CD14-positive monocyte (primary cell): ENCODE measurements at regions not wholly inside any gene's neighbourhood (a gene's known extent, or its start where the extent isn't known, plus 50 kb on each side); places are given as distances from the start of the nearest gene placed in this dataset.

ENCODE experiments used
- DNase-seq, 3 donors: peaks; one replicate each; pipeline ENCODE4 v3.0.0-alpha.2; 2011 to 2022
- H2AFZ ChIP-seq: 2 replicates; pipeline ENCODE4 v1.6.0; 2012; ENCODE audit warnings: mild to moderate bottlenecking, low read depth, low read length, inconsistent platforms; ENCODE audit not compliant: insufficient read depth, poor library complexity, severe bottlenecking
- H3K27ac ChIP-seq, 2 donors: 1 replicate in 1 of 2; 2 replicates in 1 of 2; pipeline ENCODE4 v1.5.1; 2012 to 2013; ENCODE audit warnings: low read length in 2 of 2, control low read depth in 1 of 2, inconsistent platforms in 1 of 2, low read depth in 1 of 2, mild to moderate bottlenecking in 1 of 2
- H3K27me3 ChIP-seq, 2 donors: one replicate each; pipeline versions ENCODE4 v1.6.0 to v1.6.1; 2011 to 2013; ENCODE audit warnings: low read length in 2 of 2; ENCODE audit not compliant: control insufficient read depth in 2 of 2, insufficient read depth in 2 of 2
- H3K36me3 ChIP-seq, 2 donors: replicated peaks in 1 of 2; 1 replicate in 1 of 2; 2 replicates in 1 of 2; pipeline versions ENCODE4 v1.5.1 to v1.6.1; 2012 to 2013; ENCODE audit warnings: low read length in 2 of 2, control low read depth in 1 of 2, inconsistent platforms in 1 of 2, mild to moderate bottlenecking in 1 of 2; ENCODE audit not compliant: insufficient read depth in 2 of 2, control insufficient read depth in 1 of 2
- H3K4me1 ChIP-seq, 2 donors: 1 replicate in 1 of 2; 2 replicates in 1 of 2; pipeline versions ENCODE4 v1.5.1 to v1.6.1; 2012 to 2013; ENCODE audit warnings: low read length in 2 of 2, control low read depth in 1 of 2, inconsistent platforms in 1 of 2, mild to moderate bottlenecking in 1 of 2, moderate library complexity in 1 of 2; ENCODE audit not compliant: insufficient read depth in 2 of 2, control insufficient read depth in 1 of 2
- H3K4me2 ChIP-seq: replicated peaks from 2 replicates; pipeline ENCODE3; 2012; ENCODE audit warnings: low read length, moderate library complexity, mild to moderate bottlenecking; ENCODE audit not compliant: poor library complexity, severe bottlenecking; ENCODE audit errors: extremely low read depth
- H3K4me3 ChIP-seq, 3 experiments: fragments of 200-600 bp in 1 of 3; sonication (generic) in 1 of 3; replicated peaks in 1 of 3; 1 replicate in 2 of 3; 2 replicates in 1 of 3; pipeline ENCODE4 v1.5.1; 2011 to 2013; ENCODE audit warnings: low read length in 3 of 3, mild to moderate bottlenecking in 3 of 3, control low read depth in 2 of 3, low read depth in 2 of 3, inconsistent platforms in 1 of 3, moderate library complexity in 1 of 3
- H3K79me2 ChIP-seq: 2 replicates; pipeline ENCODE4 v1.6.0; 2012; ENCODE audit warnings: mild to moderate bottlenecking, control low read depth, inconsistent platforms, low read length, moderate library complexity; ENCODE audit not compliant: insufficient read depth
- H3K9ac ChIP-seq: 2 replicates; pipeline ENCODE4 v1.6.0; 2017; ENCODE audit warnings: low read length, mild to moderate bottlenecking; ENCODE audit not compliant: insufficient read depth, poor library complexity, severe bottlenecking
- H3K9me3 ChIP-seq, 2 donors: replicated peaks in 1 of 2; 1 replicate in 1 of 2; 2 replicates in 1 of 2; pipeline versions ENCODE4 v1.5.1 to v1.6.1; 2012 to 2013; ENCODE audit warnings: low read length in 2 of 2, control low read depth in 1 of 2; ENCODE audit not compliant: control insufficient read depth in 1 of 2, insufficient read depth in 1 of 2
- H4K20me1 ChIP-seq: 2 replicates; pipeline ENCODE4 v1.6.0; 2012; ENCODE audit warnings: mild to moderate bottlenecking, low read length, control low read depth, moderate library complexity; ENCODE audit not compliant: insufficient read depth
- H3K27ac Mint-ChIP-seq, 7 donors: one replicate each; pipeline ENCODE4 v1.8.0; 2020; ENCODE audit warnings: mild to moderate bottlenecking in 7 of 7, mixed read lengths in 7 of 7, moderate library complexity in 6 of 7, inconsistent platforms in 2 of 7
- H3K27me3 Mint-ChIP-seq, 3 donors: one replicate each; pipeline ENCODE4 v1.8.0; 2021 to 2022; ENCODE audit warnings: low read depth in 3 of 3, mild to moderate bottlenecking in 3 of 3, mixed read lengths in 3 of 3, moderate library complexity in 3 of 3, inconsistent platforms in 1 of 3
- H3K36me3 Mint-ChIP-seq, 2 donors: one replicate each; pipeline ENCODE4 v1.8.0; 2020; ENCODE audit warnings: mixed read lengths in 2 of 2, inconsistent platforms in 1 of 2, mild to moderate bottlenecking in 1 of 2
- H3K4me1 Mint-ChIP-seq: one replicate; pipeline ENCODE4 v1.8.0; 2020; ENCODE audit warnings: mild to moderate bottlenecking, mixed read lengths
- H3K4me3 Mint-ChIP-seq, 2 donors: one replicate each; pipeline ENCODE4 v1.8.0; 2020; ENCODE audit warnings: mild to moderate bottlenecking in 2 of 2, mixed read lengths in 2 of 2, moderate library complexity in 1 of 2
- H3K9me3 Mint-ChIP-seq, 7 donors: one replicate each; pipeline ENCODE4 v1.8.0; 2020 to 2022; ENCODE audit warnings: mixed read lengths in 7 of 7, mild to moderate bottlenecking in 6 of 7, moderate library complexity in 6 of 7, inconsistent platforms in 2 of 7
- CTCF ChIP-seq: fragments of 200-600 bp; IDR thresholded peaks from one replicate; pipeline ENCODE4 v1.8.0; 2022; ENCODE audit warnings: antibody characterized with exemption, mild to moderate bottlenecking
- WGBS: methylation state at CpG from one replicate; pipeline ENCODE4 v1.1.5; 2013; ENCODE audit warnings: missing lambda C conversion rate; ENCODE audit not compliant: insufficient coverage; 5-methylcytosine and 5-hydroxymethylcytosine counted together
- intact Hi-C, 2 donors: fragments of 100-400 bp; cut with micrococcal nuclease; formaldehyde crosslinking; loops; one replicate each; pipeline versions ENCODE4 v1.15.0 to v1.15.1; 2023

GRCh38 chr15:69730281-69731080 is 277.9 kb downstream of the RPLP1 start:
- Histone ChIP-seq H3K27ac (no peak overlapping the region), H3K9me3 (no peaks in the 10 kb centered on the region), H3K4me3 (no peak overlapping the region), H3K27me3 (no peaks in the 10 kb centered on the region), H3K4me1 (peaks cover 40 to 42% of the 10 kb centered on the region in 2 donors), H3K4me2 (no peak overlapping the region), H3K9ac (no peak overlapping the region), H4K20me1 (no peaks in the 10 kb centered on the region), H2AFZ (no peak overlapping the region), H3K36me3 (no peaks in the 10 kb centered on the region), H3K79me2 (no peaks in the 10 kb centered on the region)
- H3K4me3 Mint-ChIP-seq = no peak overlapping the region
- WGBS = 76% methylated on average over 11 of the region's 13 CpGs
- H3K9me3 Mint-ChIP-seq = peaks cover 0 to 2% (median 0%) of the 10 kb centered on the region in 7 donors
- no peak for TF ChIP-seq CTCF
- intact Hi-C loops = no loop called here
- peak overlapping the region in 5 of 7 donors; percentile 15 to 82 (median 55) for H3K27ac Mint-ChIP-seq
- DNase-seq = no peak
- H3K27me3 Mint-ChIP-seq = peaks cover 0 to 4% (median 0%) of the 10 kb centered on the region in 3 donors
- peaks cover 52% of the 10 kb centered on the region for H3K4me1 Mint-ChIP-seq
- H3K36me3 Mint-ChIP-seq = peaks cover 2 to 3% of the 10 kb centered on the region in 2 donors

- Mint-ChIP-seq H3K27ac (peak overlapping the region in 1 of 7 donors; percentile 15), H3K4me1 (peaks cover 48% of the 10 kb centered on the region), H3K4me3 (no peak overlapping the region), H3K9me3 (peaks cover 0 to 2% (median 0%) of the 10 kb centered on the region in 7 donors), H3K36me3 (peaks cover 2 to 3% of the 10 kb centered on the region in 2 donors), H3K27me3 (peaks cover 0 to 4% (median 0%) of the 10 kb centered on the region in 3 donors)
- Histone ChIP-seq H3K27me3 (no peaks in the 10 kb centered on the region), H3K4me2 (no peak overlapping the region), H4K20me1 (no peaks in the 10 kb centered on the region), H3K4me3 (no peak overlapping the region), H3K36me3 (no peaks in the 10 kb centered on the region), H3K9ac (no peak overlapping the region), H3K4me1 (peaks cover 34 to 38% of the 10 kb centered on the region in 2 donors), H3K9me3 (no peaks in the 10 kb centered on the region), H2AFZ (no peak overlapping the region), H3K27ac (no peak overlapping the region), H3K79me2 (no peaks in the 10 kb centered on the region)
- intact Hi-C loops = no loop called here
- no peak for DNase-seq
- WGBS = 80% methylated on average over 1 of the region's 2 CpGs
- no peak for TF ChIP-seq CTCF
These were observed 278.4 kb downstream of the RPLP1 start for GRCh38 chr15:69731081-69731330.
